ENCODE measurements at regions not wholly inside any gene's neighbourhood (a gene's known extent, or its start where the extent isn't known, plus 50 kb on each side); places are given as distances from the start of the nearest gene placed in this dataset.

DNA sequence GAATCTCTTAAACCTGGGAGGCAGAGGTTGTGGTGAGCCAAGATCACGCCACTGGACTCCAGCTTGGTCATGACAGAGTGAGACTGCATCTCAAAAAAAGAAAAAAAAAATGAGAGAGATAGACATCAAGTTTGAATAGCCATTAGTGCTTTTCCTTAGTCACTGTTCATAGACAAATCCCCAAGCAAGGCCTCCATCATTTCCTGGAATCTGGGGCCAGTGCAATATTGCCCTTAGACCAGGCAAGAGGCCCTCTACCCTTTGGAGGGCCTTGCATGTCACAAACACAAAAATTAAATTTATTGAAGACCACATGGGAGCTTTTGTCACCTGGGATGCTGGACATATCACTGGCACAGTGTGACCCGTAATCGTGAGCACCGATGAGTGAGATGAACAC, 141.5 kb downstream of the B3GNT2 start (continued):
- no peak for TF ChIP-seq ERF (CRISPR knock-in tag; IDR thresholded peaks at IDR 0.05)
- peak; percentile 55; the same call in 1 of the 2 replicates for TF ChIP-seq MAFF (IDR thresholded peaks at IDR 0.05; ENCODE audit: low read length)
- TF ChIP-seq KHSRP (IDR thresholded peaks at IDR 0.05): no peak
- no peak for TF ChIP-seq HMG20A (CRISPR knock-in tag; conservative IDR thresholded peaks at IDR 0.05)
- no peak for TF ChIP-seq TARDBP (IDR thresholded peaks at IDR 0.05)
- TF ChIP-seq, protein P1, sequence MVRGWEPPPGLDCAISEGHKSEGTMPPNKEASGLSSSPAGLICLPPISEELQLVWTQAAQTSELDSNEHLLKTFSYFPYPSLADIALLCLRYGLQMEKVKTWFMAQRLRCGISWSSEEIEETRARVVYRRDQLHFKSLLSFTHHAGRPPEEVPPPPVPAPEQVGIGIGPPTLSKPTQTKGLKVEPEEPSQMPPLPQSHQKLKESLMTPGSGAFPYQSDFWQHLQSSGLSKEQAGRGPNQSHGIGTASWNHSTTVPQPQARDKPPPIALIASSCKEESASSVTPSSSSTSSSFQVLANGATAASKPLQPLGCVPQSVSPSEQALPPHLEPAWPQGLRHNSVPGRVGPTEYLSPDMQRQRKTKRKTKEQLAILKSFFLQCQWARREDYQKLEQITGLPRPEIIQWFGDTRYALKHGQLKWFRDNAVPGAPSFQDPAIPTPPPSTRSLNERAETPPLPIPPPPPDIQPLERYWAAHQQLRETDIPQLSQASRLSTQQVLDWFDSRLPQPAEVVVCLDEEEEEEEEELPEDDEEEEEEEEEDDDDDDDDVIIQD (CRISPR knock-in tag; IDR thresholded peaks at IDR 0.05): no peak
- TF ChIP-seq ZNF57 (CRISPR knock-in tag; IDR thresholded peaks at IDR 0.05): no peak
- TF ChIP-seq, protein P2, sequence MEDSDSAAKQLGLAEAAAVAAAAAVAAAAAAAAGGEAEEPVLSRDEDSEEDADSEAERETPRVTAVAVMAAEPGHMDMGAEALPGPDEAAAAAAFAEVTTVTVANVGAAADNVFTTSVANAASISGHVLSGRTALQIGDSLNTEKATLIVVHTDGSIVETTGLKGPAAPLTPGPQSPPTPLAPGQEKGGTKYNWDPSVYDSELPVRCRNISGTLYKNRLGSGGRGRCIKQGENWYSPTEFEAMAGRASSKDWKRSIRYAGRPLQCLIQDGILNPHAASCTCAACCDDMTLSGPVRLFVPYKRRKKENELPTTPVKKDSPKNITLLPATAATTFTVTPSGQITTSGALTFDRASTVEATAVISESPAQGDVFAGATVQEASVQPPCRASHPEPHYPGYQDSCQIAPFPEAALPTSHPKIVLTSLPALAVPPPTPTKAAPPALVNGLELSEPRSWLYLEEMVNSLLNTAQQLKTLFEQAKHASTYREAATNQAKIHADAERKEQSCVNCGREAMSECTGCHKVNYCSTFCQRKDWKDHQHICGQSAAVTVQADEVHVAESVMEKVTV (CRISPR knock-in tag; IDR thresholded peaks at IDR 0.05): no peak
- no peak for TF ChIP-seq RNF2 (IDR thresholded peaks at IDR 0.05)
- no peak for TF ChIP-seq HOXB6 (CRISPR knock-in tag; IDR thresholded peaks at IDR 0.05; ENCODE audit: borderline replicate concordance)
- TF ChIP-seq ZNF121 (CRISPR knock-in tag; conservative IDR thresholded peaks at IDR 0.05): no peak
